Endothelial cell of umbilical vein (primary cell): ENCODE measurements at regions not wholly inside any gene's neighbourhood (a gene's known extent, or its start where the extent isn't known, plus 50 kb on each side); places are given as distances from the start of the nearest gene placed in this dataset.

ENCODE experiments used
- BruUV-seq: library from RNA; stranded (reverse); fragments of 400-500 nt; replicated peaks from 2 replicates; lab custom pipeline; 2021; lab: Mats Ljungman, UMichigan
- CTCF ChIA-PET: fragments of 300-600, 350-600 bp; sonication (Branson Sonifier 250); formaldehyde crosslinking; loops from one replicate; lab custom pipeline; 2021; ENCODE audit warnings: antibody characterized with exemption, inconsistent platforms; lab: Charles Lee
- POLR2A ChIA-PET: fragments of 300-600, 350-600 bp; sonication (Branson Sonifier 250); formaldehyde crosslinking; loops from one replicate; lab custom pipeline; 2021; ENCODE audit warnings: antibody characterized with exemption, inconsistent platforms; lab: Charles Lee
- DNase-seq: peaks from one replicate; pipeline ENCODE4 v3.0.0-alpha.2; 2011; ENCODE audit warnings: low read depth, low spot score
- FAIRE-seq: peaks from 2 replicates; lab custom pipeline; 2011; peaks lifted over from hg19 to GRCh38; lab: Jason Lieb, UNC
- H2AFZ ChIP-seq: 2 replicates; pipeline ENCODE4 v1.6.0; 2012; ENCODE audit warnings: low read depth, low read length, control low read depth, inconsistent platforms
- H3K27ac ChIP-seq: 2 replicates; pipeline ENCODE4 v1.5.1; 2011; ENCODE audit warnings: low read depth, mild to moderate bottlenecking, control low read depth, low read length, moderate library complexity; ENCODE audit not compliant: insufficient read depth
- H3K27me3 ChIP-seq, 2 experiments: 2 replicates each; pipeline versions ENCODE4 v1.6.0 to v1.6.1; 2011; ENCODE audit warnings: low read length in 2 of 2, mixed read lengths in 1 of 2; ENCODE audit not compliant: control insufficient read depth in 2 of 2, insufficient read depth in 2 of 2
- H3K36me3 ChIP-seq, 2 experiments: 2 replicates in 1 of 2; 3 replicates in 1 of 2; pipeline ENCODE4 v1.5.1; 2011; ENCODE audit warnings: low read length in 2 of 2, mild to moderate bottlenecking in 1 of 2, moderate library complexity in 1 of 2; ENCODE audit not compliant: control insufficient read depth in 2 of 2, insufficient read depth in 2 of 2; ENCODE audit errors: extremely low read depth in 1 of 2
- H3K4me1 ChIP-seq: 3 replicates; pipeline ENCODE4 v1.5.1; 2011; ENCODE audit warnings: mild to moderate bottlenecking, low read length; ENCODE audit not compliant: control insufficient read depth, insufficient read depth; ENCODE audit errors: extremely low read depth
- H3K4me2 ChIP-seq: 2 replicates; pipeline ENCODE4 v1.6.1; 2011; ENCODE audit warnings: low read length, control low read depth, mixed read lengths; ENCODE audit not compliant: insufficient read depth
- H3K4me3 ChIP-seq, 3 experiments: fragments of 200-600 bp in 1 of 3; sonication (generic), shearing (Covaris generic) in 1 of 3; replicated peaks in 1 of 3; 2 replicates each; pipeline ENCODE4 v1.5.1; 2011 to 2016; ENCODE audit warnings: control low read depth in 3 of 3, low read length in 3 of 3, mild to moderate bottlenecking in 2 of 3, inconsistent platforms in 1 of 3, low read depth in 1 of 3, moderate library complexity in 1 of 3; ENCODE audit not compliant: insufficient read depth in 1 of 3
- H3K79me2 ChIP-seq: 2 replicates; pipeline ENCODE4 v1.6.0; 2012; ENCODE audit warnings: low read length, inconsistent platforms; ENCODE audit not compliant: control insufficient read depth, insufficient read depth
- H3K9ac ChIP-seq: replicated peaks from 2 replicates; pipeline ENCODE3; 2011; ENCODE audit warnings: low read length, control low read depth; ENCODE audit not compliant: insufficient read depth; ENCODE audit errors: extremely low read depth
- H3K9me1 ChIP-seq: replicated peaks from 3 replicates; pipeline ENCODE4 v1.6.0; 2011; ENCODE audit warnings: mild to moderate bottlenecking, low read length; ENCODE audit not compliant: control insufficient read depth, insufficient read depth; ENCODE audit errors: extremely low read depth
- H3K9me3 ChIP-seq: replicated peaks from 2 replicates; pipeline ENCODE4 v1.5.1; 2012; ENCODE audit warnings: low read length, inconsistent platforms; ENCODE audit not compliant: control insufficient read depth, insufficient read depth
- H4K20me1 ChIP-seq: replicated peaks from 2 replicates; pipeline ENCODE3; 2011; ENCODE audit warnings: mild to moderate bottlenecking, low read length; ENCODE audit not compliant: control insufficient read depth, insufficient read depth; ENCODE audit errors: extremely low read depth
- EZH2 ChIP-seq: IDR thresholded peaks from 2 replicates; pipeline ENCODE4 v1.6.1; 2012; ENCODE audit warnings: borderline replicate concordance, low read depth, mild to moderate bottlenecking, moderate library complexity, low read length, inconsistent platforms; ENCODE audit not compliant: severe bottlenecking
- FOS ChIP-seq: IDR thresholded peaks from 2 replicates; pipeline ENCODE4 v1.6.1; 2011; ENCODE audit warnings: mild to moderate bottlenecking, low read length, moderate library complexity, borderline replicate concordance; ENCODE audit not compliant: insufficient read depth
- GATA2 ChIP-seq: IDR thresholded peaks from 2 replicates; pipeline ENCODE4 v1.7.0; 2011; ENCODE audit warnings: low read depth, mild to moderate bottlenecking, moderate library complexity, mixed read lengths, low read length; ENCODE audit not compliant: insufficient read length, insufficient read depth
- JUN ChIP-seq: IDR thresholded peaks from 2 replicates; pipeline ENCODE4 v1.6.1; 2011; ENCODE audit warnings: borderline replicate concordance, low read depth; ENCODE audit not compliant: insufficient read length, insufficient read depth
- MYC ChIP-seq: IDR thresholded peaks from one replicate; pipeline ENCODE4 v1.6.1; 2011; ENCODE audit warnings: mild to moderate bottlenecking, low read depth, low read length
- POLR2AphosphoS5 ChIP-seq: IDR thresholded peaks from 2 replicates; pipeline ENCODE4 v1.6.1; 2012; ENCODE audit warnings: low read depth, mild to moderate bottlenecking, control low read depth, low read length, moderate library complexity; ENCODE audit not compliant: insufficient read depth
- dilution Hi-C: fragments of 300-500 bp; cut with MboI; formaldehyde crosslinking; loops from one replicate; pipeline ENCODE4 v1.15.0; 2019; ENCODE audit warnings: low sequenced_read_pairs; ENCODE audit not compliant: extremely low pct_ligation_motif_present
- intact Hi-C: fragments of 100-400 bp; cut with micrococcal nuclease; formaldehyde crosslinking; loops from one replicate; pipeline ENCODE4 v1.10.0; 2022

DNA sequence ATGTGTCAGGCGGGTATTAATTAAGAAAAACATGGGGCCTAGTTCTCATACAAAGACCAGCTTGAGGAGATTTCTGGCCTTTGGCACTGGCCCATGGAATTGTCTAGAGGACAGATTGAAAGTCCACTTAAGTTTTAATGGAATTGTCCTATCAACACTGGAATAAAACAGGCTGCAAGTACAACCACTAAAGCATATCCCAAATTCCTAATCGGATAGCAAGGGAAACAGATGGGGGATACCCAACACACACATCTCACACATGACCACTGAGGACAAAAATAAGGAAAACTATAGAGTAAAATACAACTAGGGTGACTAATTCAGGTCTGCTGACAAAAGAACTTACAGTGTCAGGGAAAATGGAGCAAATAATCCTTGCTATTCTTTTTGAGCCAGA, 167.8 kb downstream of the GASK1B start:
- no peaks in the 10 kb centered on the region for H3K9me1 ChIP-seq
- no peak overlapping the region for H3K9ac ChIP-seq
- no peak overlapping the region for H3K4me2 ChIP-seq
- intact Hi-C loops = no loop called here
- no TSS peak for BruUV-seq
- peak; percentile 59 for DNase-seq
- peaks cover 40% of the 10 kb centered on the region for H3K4me1 ChIP-seq
- dilution Hi-C loops = loop anchor here (25.0 kb wide), 1 partner anchor 157 kb away; the partner anchor contains the start of gene GASK1B
- H3K9me3 ChIP-seq = no peaks in the 10 kb centered on the region
- no peak for FAIRE-seq
- no peaks in the 10 kb centered on the region for H3K27me3 ChIP-seq
- H3K4me3 ChIP-seq = no peak overlapping the region
- H2AFZ ChIP-seq = no peak overlapping the region
- H4K20me1 ChIP-seq = no peaks in the 10 kb centered on the region
- ChIA-PET POLR2A (no interaction called here), CTCF (interaction anchor here (1.0 to 1.2 kb wide), 3 partner anchors 25 to 167 kb away, joined by 3 read pairs; no protein-coding TSS in a partner anchor)
- TF ChIP-seq GATA2 (no peak), JUN (no peak), FOS (no peak), POLR2AphosphoS5 (no peak), EZH2 (no peak)
- no peak overlapping the region for H3K27ac ChIP-seq
- H3K79me2 ChIP-seq = no peaks in the 10 kb centered on the region
- no peaks in the 10 kb centered on the region for H3K36me3 ChIP-seq

GRCh38 chr4:158004101-158004500, 168.7 kb downstream of the GASK1B start:
- H3K9me3 ChIP-seq = no peaks in the 10 kb centered on the region
- no peaks in the 10 kb centered on the region for H3K36me3 ChIP-seq
- no peaks in the 10 kb centered on the region for H3K79me2 ChIP-seq
- FAIRE-seq (no peak), DNase-seq (no peak)
- CTCF ChIA-PET = interaction anchor here (2.0 kb wide), 1 partner anchor 166 kb away, joined by 7 read pairs; no protein-coding TSS in a partner anchor
- H3K27ac ChIP-seq = no peak overlapping the region
- no peak overlapping the region for H2AFZ ChIP-seq
- H3K27me3 ChIP-seq = no peaks in the 10 kb centered on the region
- peaks cover 38% of the 10 kb centered on the region for H3K4me1 ChIP-seq
- intact Hi-C loops (no loop called here), dilution Hi-C loops (loop anchor here (25.0 kb wide), 1 partner anchor 158 kb away; the partner anchor contains the start of gene GASK1B)
- H3K9me1 ChIP-seq = no peaks in the 10 kb centered on the region
- H3K9ac ChIP-seq = no peak overlapping the region
- no peak overlapping the region for H3K4me3 ChIP-seq
- no peaks in the 10 kb centered on the region for H4K20me1 ChIP-seq
- POLR2A ChIA-PET = no interaction called here
- no peak overlapping the region for H3K4me2 ChIP-seq
- no TSS peak for BruUV-seq
- TF ChIP-seq MYC = no peak
